Pons (tissue), 1 donor: ENCODE measurements at regions not wholly inside any gene's neighbourhood (a gene's known extent, or its start where the extent isn't known, plus 50 kb on each side); places are given as distances from the start of the nearest gene placed in this dataset.
A peak's percentile ranks its signal among the peaks of the same experiment; 100 is the strongest.

Source experiments
- DNase-seq: peaks from one replicate; pipeline ENCODE4 v3.0.0-alpha.2; 2016; ENCODE audit warnings: low spot score

DNA sequence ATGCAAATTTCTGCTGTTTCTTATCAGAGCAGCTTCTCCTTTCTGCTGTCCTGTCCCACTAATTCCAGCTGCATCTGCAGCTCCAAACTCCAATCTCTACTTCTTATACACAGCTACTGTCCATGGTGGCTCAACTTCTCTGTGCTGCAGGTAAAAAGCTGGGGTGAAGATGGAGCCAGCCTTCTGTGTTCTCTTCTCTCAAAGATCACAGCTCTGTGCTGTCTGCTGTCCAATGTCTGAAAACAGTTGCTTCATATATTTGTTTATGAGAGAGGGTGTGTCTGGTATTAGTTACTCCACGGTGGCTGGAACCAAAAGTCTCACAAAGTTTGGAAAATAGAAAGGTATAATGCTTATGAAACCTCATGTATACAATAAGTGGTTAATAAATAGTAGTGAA is 445.8 kb upstream of the TBX3 start:
- no peak for DNase-seq

DNA sequence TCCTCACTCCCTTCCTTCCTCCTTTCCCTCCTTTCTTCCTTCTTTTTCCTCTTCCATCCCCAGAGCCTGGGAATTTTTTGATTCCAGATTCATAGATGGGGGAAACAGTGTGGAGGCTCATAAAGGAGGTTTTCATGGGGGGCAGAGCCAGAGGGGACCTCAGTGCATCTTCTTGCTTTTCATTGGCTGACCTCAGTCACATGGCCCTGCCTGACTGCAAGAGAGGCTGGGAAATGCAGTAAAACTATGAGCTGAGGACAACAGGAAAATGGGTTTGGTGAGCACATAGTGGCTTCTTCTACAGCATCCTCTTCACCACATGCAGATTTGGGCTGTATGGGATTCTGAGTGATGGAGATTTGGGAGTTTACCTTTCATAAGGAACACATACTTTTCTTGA is 437.1 kb upstream of the TBX3 start:
- no peak for DNase-seq

DNA sequence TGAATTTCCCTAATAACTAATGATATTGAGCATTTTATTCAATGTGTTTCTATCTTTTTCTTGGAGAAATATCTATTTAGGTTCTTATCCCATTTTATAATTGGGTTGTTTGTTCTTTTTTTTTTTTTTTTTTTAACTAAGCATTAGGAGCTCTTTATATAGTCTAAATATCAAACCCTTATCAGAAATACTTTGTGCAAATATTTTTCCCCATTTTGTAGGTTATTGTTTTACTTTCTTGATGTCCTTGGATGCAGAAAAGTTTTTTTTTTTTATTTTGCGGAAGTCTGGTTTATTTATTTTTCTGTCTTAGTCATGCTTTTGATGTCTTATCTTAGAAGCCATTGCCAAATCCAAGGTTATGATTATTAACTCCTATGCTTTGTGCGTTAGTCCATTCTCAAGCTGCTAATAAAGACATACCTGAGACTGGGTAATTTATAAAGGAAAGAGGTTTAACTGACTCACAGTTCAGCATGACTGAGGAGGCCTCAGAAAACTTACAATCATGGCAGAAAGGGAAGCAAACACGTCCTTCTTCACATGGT is 434.3 kb upstream of the TBX3 start:
- no peak for DNase-seq

DNA sequence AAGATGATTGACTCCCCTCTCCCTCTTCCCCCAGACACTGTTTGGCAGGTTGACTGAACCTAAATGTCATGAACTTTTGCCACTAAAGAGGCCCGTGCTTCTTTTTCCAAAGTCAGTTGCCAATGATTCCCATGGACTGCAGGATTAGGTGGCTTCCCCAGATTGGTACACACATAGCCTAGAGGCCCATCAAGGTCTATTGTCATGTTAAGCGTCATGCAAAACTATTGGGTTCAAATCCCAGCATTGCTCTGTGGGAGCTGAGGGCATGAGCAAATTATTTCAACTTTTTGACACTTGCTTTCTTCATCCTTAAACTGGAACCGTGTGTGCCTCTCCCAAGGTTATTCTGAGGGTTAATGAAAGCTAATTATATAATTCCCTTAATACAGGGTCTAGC is 430.2 kb upstream of the TBX3 start:
- DNase-seq = no peak

DNA sequence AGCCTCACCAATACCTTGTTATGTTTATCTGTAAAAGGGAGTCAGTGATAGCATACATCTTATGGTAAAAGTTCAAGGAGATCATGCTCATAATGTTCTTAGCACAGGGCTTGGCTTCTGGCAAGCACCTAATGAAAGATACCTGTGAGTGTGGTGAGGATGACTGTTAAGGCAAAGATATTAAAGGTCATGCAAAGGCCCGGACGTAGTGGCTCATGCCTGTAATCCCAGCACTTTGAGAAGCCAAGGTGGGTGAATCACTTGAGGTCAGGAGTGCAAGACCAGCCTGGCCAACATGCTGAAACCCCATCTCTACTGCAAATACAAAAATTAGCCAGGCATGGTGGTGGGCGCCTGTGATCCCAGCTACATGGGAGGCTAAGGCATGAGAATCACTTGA is 425.9 kb upstream of the TBX3 start:
- DNase-seq = no peak

DNA sequence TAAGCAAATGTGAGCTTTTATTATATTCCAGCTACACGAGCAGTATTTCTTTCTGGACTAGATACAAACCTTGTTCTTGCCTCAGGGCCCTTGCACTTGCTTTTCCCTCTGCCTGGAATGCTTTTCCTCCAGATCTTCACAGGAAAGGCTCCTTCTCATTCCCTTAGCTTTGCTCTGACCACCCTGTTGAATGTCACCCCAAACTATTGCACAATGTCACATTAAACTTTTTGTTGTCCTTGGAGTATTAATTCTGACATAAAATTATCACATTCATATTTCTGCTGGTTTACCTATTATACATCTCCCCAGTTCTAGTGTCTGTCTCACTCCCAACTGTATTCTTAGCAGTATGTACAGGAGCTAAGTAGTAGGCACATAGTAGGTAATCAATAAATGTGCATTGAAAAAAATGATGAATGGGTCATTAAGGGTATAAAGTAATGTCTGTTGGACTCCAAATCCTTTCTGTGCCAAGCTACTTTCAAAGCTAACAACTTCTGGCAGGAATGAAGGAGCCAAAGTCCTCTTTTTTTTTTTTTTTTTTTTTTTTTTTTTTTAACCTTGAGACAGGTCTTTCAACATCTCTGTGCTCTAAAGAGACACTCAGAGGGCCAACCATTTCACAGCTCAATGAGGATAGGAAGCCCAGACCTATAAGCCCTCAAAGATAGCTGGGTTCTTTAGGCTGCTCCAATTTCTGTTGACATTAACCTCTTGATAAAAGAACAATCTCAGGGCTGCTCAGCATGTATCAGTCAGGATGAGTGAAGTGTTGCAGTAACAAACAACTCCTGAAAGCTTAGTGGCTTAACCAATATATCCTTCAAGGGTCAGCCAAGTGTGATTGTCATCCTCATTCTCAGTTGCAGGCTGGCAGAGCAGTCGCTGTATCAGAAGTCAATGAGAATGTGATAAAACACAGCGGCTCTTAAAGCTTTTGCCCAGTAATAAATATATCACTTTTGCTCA is 424.4 kb upstream of the TBX3 start:
- no peak for DNase-seq

DNA sequence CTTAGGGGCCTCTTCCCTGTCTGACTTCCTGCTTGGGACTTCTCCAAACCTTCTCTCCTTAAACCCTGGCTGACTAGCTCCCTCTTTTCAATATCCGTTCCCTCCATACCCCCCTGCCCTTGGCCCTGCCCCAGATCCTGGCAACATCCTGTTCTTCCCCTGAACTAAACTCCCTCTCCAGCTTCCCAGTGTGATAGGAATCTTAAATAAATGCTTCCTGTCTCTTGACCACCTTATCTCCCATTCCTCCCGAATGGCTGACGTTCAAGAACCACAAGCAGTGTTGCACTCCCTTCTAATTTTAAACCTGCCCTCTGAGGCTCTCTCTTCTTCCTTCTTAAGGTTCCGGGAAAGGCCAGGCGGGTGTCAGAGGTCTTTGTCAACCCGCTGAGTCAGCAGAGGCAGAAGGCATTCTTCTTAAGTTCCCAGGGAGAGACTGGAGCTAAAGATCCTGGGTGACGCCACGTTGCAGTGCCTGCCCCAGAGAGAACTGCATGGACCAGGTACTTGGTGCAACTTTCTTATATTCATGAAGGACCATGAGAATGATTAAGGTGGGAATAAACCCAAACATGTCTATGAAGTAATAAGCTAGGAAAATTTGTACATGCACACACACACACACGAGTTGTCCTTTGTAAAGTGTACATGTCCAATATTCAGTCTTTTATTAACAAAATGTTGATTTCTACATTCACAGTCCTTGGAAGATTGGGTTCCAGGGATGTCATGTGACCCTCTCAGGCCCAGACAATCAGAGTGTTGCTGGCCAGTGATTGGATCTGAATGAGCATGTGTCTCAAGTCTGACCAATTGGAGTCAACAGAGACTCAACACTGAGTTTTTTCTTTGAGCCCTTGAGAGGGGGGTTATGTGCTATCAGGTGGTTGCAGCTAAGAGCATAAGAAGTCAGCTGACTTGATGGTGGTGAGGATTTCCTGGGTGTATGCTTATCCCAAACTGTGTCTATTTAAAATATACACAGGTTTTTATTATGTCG is 420.2 kb upstream of the TBX3 start:
- DNase-seq = peak; percentile 9

DNA sequence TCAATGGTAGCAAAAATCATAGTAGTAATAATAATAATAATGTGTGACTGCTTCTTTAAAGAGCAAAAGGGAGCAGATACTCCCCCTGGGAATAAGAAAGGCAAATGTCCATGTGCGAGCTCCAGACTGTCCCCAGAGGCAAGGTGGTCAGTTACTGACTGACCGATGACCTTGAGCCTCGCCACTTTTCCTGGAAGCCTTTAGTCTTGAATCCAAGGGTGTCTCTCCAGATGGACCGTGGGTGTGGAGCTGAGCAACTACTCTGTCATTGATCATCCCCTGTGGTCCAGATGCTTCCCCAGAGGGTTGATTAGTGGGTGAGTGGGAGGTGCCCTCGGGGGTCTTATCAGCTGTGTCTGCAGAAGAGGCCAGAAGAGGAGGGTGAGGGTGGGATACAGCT is 418.5 kb upstream of the TBX3 start:
- no peak for DNase-seq

DNA sequence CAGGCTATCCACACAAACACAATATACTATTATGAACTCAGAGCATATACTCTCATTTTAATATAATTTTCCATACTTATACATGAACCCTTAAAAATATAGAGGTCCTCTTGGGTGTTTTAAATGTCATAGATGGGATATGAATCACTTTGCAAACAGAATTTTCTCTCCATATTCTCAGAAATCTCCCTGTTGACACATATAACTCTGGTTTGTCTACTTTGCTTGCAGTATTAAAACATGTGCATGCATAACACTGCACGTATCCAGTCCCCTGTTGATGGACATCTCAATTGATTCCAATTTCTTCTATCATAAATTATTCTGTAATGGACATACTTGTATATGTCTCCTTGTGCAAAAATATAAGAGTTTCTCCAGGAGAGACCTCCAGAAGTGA is 417.5 kb upstream of the TBX3 start:
- DNase-seq = no peak

DNA sequence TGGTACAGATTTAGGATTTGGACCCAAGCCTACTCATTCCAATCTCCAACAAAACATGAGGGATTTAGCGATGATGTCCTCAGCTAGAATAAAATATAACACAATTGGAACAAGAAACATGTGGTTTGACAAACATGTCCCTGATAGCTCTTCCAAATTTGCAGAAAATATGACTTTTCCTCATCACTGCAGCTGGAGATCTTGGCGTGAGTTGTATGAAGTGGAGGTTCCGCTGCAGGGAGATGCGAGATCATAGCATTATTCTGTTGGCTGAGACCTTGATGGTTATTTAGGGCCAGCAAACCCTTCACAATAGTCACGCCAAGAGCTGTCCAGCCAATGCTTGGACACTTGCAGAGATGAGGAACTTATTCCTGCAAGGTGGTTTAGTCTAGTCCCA is 413.4 kb upstream of the TBX3 start:
- no peak for DNase-seq

DNA sequence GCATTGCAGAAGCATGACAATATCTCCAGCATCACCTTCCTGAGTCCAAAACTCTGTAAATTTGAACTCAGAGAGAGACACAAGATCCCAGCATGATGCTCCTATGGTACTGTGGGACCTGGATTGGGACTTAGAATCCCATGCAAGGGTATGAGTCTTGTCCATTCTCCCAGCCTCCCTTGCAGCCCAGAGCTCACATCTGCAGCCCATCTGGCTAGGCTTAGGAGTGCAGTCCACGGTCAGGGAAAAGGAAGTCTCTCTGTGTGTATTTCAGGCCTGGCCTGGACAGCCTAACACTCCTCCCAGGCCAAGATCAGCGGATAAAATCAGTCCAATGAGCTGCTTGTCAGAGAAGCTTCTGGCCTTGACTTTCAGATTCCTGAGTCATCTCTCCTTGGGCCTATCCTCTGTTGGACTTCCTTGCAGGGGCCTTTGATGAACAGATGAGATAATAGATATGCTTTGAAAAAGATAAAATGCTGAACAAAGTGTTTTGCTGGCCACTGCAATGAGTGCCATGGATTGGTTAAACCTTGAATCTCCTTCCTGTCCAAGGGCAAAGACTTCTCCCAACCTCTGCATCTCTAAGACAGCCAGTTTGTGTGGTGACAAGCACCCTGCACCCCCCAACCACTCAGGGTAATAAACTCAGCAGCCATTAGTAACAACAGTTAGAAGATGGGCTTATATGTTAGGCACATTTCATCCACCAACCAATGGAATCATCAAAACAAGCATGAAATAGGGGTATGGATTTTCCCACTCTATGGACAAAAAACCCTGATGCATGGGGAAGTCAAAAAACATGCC is 412.8 kb upstream of the TBX3 start:
- DNase-seq = no peak

DNA sequence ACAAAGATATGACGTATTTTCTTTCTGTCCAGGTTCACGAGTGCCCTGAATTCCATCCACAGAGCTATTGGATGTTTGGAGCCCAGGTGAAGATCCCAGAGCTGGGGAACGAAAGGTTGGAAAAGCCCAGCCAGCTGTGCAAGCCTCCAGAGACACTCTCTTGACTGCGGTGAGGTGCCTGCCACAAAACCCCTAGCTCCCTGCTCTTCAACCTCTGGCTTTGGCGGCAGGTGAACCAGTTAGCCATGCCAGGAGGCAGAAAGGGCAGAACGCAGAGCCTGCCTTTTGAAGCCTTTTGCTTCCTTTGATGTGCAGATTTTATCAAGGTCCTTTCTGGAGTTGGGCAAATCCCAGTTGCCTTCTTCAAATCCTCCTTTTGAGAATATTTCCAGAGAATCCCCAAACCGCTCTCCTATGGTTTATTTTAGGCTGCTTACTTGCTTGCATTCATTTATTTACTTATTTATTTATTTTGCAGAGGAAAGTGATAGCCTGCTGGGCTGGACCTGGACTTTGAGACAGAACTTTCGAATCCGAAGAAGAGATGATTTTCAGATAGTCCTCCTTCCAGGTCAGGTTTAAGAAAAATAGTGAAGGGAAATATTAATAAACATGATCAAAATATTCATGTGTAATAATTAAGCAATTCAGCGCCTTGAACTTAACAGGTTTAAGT is 411.2 kb upstream of the TBX3 start:
- no peak for DNase-seq

DNA sequence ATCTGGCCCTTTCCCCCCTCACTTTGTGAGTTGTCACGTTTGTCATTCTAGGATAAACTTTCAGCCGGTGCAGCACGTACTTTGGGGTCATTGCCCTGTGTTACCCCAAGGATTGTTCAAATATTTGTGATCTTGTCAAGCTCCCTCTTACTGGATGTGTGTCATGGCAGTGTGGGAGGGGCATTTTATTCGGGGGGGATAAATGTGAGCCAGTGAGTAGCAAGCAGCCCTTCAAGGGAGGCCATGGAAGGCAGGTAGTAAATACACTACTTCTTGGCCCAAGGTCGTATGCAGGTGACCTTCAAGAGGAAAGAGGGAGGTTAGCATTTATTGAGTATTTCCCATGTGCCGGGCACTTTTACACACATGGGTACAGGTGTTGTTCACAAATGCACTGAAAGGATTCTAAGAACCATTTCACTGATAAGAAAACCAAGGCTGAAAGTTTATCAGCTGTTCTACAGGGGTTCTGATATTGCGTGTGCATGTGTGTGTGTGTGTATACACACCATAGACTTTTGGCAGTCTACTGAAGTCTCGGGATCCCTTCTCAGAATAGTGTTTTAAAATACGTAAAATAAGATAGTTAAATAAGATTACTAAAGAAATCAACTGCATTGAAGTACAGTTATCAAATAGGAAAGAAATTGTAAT is 410.3 kb upstream of the TBX3 start:
- no peak for DNase-seq

DNA sequence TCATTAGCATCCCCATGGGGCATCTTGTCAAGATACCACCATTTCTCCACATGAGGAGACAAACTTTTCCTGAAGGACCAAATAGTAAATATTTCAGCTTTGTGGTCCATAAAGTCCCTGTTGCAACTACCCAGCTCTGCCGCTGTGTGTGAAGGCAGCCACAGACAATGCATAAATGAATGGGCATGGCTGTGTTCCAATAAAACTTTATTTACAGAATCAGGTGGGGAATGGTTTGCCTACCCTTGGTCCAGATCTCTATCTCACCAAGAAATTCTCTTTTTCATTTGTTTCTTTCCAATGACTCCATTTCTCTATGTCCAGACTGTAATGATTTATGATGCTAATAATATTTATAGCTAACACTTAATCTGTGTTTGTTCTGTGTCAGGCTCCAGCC is 409.3 kb upstream of the TBX3 start:
- no peak for DNase-seq

DNA sequence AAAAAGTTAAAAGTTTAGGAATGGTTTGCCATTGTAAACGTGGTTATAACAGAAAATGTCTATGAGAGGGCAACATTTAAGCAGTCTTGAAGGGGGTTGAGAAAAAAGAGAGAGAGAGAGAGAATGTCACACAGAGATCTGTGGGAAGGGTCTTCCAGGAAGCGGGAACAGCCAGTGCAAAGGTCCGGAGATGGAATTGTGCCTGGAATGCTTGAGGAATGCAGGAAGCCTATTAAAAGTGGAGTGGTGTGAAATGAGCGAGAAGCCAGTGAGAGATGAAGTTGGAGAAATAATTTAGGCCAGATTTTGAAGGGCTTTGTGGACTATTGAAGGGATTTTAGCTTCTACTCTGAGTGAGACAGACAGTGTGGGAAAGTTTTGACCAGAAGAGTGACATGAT is 406.8 kb upstream of the TBX3 start:
- no peak for DNase-seq

DNA sequence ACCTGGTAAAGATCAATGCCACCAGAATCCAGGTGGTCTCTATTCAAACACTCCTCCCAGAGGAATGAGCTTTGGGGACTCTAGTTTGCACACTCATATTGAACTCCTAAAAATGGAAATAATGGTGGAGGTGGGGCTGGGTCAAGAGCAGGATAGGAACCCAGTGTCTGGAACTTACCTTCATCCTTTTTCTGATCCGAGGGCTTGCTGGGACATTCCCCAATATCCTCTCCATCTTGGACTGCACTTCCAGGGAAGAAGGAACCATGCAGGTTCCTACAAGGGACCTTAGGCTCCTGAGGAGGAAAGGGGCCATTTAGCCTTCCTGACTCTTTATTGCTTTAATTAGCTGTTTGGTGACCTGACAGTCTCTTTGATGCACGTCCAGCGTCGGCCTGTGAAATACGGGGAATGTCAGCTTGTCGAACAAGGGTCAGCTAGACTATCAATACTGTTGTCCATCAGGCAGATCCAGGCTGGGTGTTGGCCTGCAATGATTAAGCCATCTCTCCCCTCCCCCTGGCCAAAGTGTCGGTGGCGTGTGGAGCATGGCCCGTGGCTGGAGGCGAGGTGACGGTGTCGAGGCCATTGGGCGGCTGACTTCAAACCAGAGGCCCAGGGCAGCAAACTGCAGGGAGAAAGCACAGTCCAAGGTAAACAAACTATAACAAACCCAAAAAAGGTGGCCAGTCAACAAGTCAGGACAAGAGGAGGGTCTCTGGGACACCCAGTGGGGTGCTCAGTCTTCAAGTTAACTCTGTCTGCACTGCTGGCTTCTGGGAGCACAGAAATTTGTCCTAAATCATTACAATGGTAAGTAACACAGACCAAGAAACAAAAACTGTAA is 405.2 kb upstream of the TBX3 start:
- no peak for DNase-seq

DNA sequence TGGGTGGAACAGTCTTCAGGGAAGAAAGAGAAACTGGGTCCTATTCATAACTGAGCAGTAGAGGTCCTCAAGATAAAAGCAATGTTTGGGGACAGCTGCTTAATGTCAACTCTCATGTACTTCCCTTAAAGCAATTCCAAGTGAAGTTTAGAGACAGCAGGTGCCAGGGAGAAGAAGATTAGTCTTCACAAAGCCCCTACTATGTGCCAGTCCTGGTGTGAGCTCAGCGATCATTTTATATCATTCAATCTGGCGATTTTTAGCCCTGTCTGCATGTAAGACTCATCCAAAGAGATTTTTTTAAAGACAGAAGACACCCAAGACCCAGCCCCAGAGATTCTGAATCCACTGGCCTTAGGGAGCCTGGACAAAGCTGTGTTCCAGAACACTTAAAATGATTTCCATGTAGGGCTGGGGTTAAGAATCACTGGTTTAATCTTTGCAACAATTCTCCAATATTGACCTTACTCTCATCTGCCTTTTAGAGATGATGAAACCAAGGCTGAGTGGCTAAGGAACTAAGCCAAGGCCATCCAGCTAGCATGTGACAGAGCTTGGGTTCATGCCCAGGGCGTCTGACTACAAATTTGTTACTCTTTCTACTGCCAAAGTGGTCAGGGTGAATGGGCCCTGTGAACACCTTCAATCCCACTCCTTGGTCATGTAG is 404.5 kb upstream of the TBX3 start:
- DNase-seq = no peak

DNA sequence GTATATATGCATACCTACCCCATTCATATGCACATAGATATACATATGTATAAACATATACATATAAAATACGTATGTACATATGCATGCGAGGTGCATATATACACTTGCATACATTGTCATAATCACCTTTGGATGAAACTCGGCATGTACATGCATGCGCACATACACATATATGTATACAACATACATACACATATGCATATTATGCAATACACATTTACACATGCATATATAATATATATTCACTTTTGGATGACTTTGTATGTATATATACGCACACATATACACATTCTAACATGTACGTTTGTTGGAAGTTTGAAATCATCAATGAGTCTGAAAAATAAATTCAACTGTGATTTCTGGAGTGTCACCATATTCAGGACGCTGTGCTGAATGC is 401.6 kb upstream of the TBX3 start:
- DNase-seq = no peak

DNA sequence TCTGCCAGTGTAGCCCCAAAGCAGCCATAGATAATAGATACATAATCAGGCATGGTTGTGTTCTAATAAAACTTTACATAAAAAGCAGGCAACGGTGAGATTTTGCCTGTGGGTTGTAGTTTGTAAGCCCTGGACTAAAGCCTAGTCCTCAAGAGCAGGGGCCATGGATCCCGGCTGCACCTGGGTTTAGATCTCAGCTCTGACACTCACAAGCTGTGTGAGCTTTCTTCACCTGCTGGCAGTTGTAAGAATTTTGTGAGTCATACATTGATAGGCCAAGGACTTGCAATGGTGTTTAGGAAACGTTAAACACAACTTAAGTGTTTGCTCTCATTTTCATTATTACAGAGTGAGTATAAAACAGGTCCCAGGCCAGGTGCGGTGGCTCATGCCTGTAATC is 395.8 kb upstream of the TBX3 start:
- no peak for DNase-seq
